SU-DHL-6 (cell line): ENCODE measurements at regions not wholly inside any gene's neighbourhood (a gene's known extent, or its start where the extent isn't known, plus 50 kb on each side); places are given as distances from the start of the nearest gene placed in this dataset.

Source experiments
- H2AFZ ChIP-seq: fragments of 200-600 bp; sonication (generic); 2 replicates; pipeline ENCODE4 v1.6.1; 2014; ENCODE audit warnings: low read depth, mild to moderate bottlenecking, moderate library complexity, mixed read lengths, antibody characterized with exemption, low read length; ENCODE audit not compliant: severe bottlenecking
- H3F3A ChIP-seq: fragments of 200-600 bp; shearing (Covaris generic); 2 replicates; pipeline ENCODE4 v1.6.0; 2016; ENCODE audit warnings: antibody characterized with exemption, mild to moderate bottlenecking; ENCODE audit not compliant: insufficient read depth
- H3K27ac ChIP-seq: fragments of 200-600 bp; sonication (generic); 2 replicates; pipeline ENCODE4 v1.5.1; 2016; ENCODE audit warnings: low read depth, mild to moderate bottlenecking, low read length, moderate library complexity, mixed read lengths
- H3K27me3 ChIP-seq: fragments of 200-600 bp; sonication (generic), shearing (Covaris generic); 2 replicates; pipeline ENCODE4 v1.6.0; 2014; ENCODE audit warnings: mild to moderate bottlenecking, low read length
- H3K36me3 ChIP-seq: fragments of 200-600 bp; sonication (generic); 2 replicates; pipeline ENCODE4 v1.6.1; 2014; ENCODE audit warnings: mild to moderate bottlenecking, low read length, mixed read lengths
- H3K4me2 ChIP-seq: fragments of 300-600, 200-600 bp; shearing (Covaris generic), sonication (generic); 2 replicates; pipeline ENCODE4 v1.6.0; 2014; ENCODE audit warnings: low read length, low read depth, mild to moderate bottlenecking; ENCODE audit not compliant: poor library complexity, severe bottlenecking
- H3K4me3 ChIP-seq: fragments of 200-600 bp; sonication (generic); 2 replicates; pipeline ENCODE4 v1.5.1; 2014; ENCODE audit warnings: antibody characterized with exemption, low read length, mild to moderate bottlenecking, mixed read lengths; ENCODE audit not compliant: insufficient read depth, poor library complexity, severe bottlenecking
- H3K79me2 ChIP-seq: fragments of 200-600 bp; sonication (generic); 2 replicates; pipeline ENCODE4 v1.6.1; 2014; ENCODE audit warnings: mild to moderate bottlenecking, low read length, moderate library complexity; ENCODE audit not compliant: insufficient read depth
- H3K9ac ChIP-seq: fragments of 200-600 bp; sonication (generic); 2 replicates; pipeline ENCODE4 v1.7.0; 2014; ENCODE audit warnings: mild to moderate bottlenecking, low read length
- H3K9me2 ChIP-seq: fragments of 200-600 bp; sonication (generic); replicated peaks from 2 replicates; pipeline ENCODE4 v1.6.1; 2014; ENCODE audit warnings: low read length; ENCODE audit not compliant: insufficient read depth
- H3K9me3 ChIP-seq: fragments of 200-600 bp; sonication (generic); 2 replicates; pipeline ENCODE4 v1.6.1; 2014; ENCODE audit warnings: low read length, mixed read lengths; ENCODE audit not compliant: insufficient read depth
- H4K20me1 ChIP-seq: fragments of 200-600 bp; sonication (generic); 2 replicates; pipeline ENCODE4 v1.6.1; 2014; ENCODE audit warnings: low read depth, mild to moderate bottlenecking, antibody characterized with exemption, low read length, moderate library complexity, mixed read lengths
- CTCF ChIP-seq: fragments of 200-600 bp; sonication (generic); IDR thresholded peaks from one replicate; pipeline ENCODE4 v1.5.1; 2017; ENCODE audit warnings: antibody characterized with exemption, mild to moderate bottlenecking, low read length, moderate library complexity; ENCODE audit not compliant: insufficient read depth, poor library complexity, severe bottlenecking
- EZH2phosphoT487 ChIP-seq: fragments of 200-600 bp; sonication (generic), shearing (Covaris generic); conservative IDR thresholded peaks from 2 replicates; pipeline ENCODE4 v1.6.1; 2018; ENCODE audit warnings: mild to moderate bottlenecking, antibody characterized with exemption, low read length, moderate library complexity, mixed read lengths

GRCh38 chr1:59033761-59034160 lies 249.9 kb upstream of the JUN start:
- Histone ChIP-seq H3K9me3 (no peaks in the 10 kb centered on the region), H3K4me3 (no peak overlapping the region), H3K4me2 (no peak overlapping the region), H3K79me2 (no peaks in the 10 kb centered on the region), H3F3A (no peaks in the 10 kb centered on the region), H2AFZ (no peak overlapping the region), H3K36me3 (no peaks in the 10 kb centered on the region), H4K20me1 (no peaks in the 10 kb centered on the region), H3K9ac (no peak overlapping the region), H3K27ac (no peak overlapping the region), H3K27me3 (no peaks in the 10 kb centered on the region), H3K9me2 (no peaks in the 10 kb centered on the region)
- TF ChIP-seq EZH2phosphoT487, result no peak
- no peak for TF ChIP-seq CTCF

GRCh38 chr1:59034925-59035324 lies 251.1 kb upstream of the JUN start:
- no peak overlapping the region for H3K27ac ChIP-seq
- H4K20me1 ChIP-seq, result no peaks in the 10 kb centered on the region
- TF ChIP-seq CTCF, result no peak
- no peak for TF ChIP-seq EZH2phosphoT487
- no peaks in the 10 kb centered on the region for H3F3A ChIP-seq
- no peak overlapping the region for H2AFZ ChIP-seq
- no peaks in the 10 kb centered on the region for H3K79me2 ChIP-seq
- no peaks in the 10 kb centered on the region for H3K9me2 ChIP-seq
- no peaks in the 10 kb centered on the region for H3K27me3 ChIP-seq
- H3K36me3 ChIP-seq, result no peaks in the 10 kb centered on the region
- no peak overlapping the region for H3K4me3 ChIP-seq
- H3K4me2 ChIP-seq, result no peak overlapping the region
- no peaks in the 10 kb centered on the region for H3K9me3 ChIP-seq
- H3K9ac ChIP-seq, result no peak overlapping the region

GRCh38 chr1:59039551-59039950 lies 255.7 kb upstream of the JUN start:
- H3K79me2 ChIP-seq, result no peaks in the 10 kb centered on the region
- no peaks in the 10 kb centered on the region for H3K9me2 ChIP-seq
- H3K9ac ChIP-seq, result no peak overlapping the region

More at GRCh38 chr1:59039551-59039950, 255.7 kb upstream of the JUN start:
- TF ChIP-seq EZH2phosphoT487 (no peak), CTCF (no peak)
- Histone ChIP-seq H3K27ac (no peak overlapping the region), H2AFZ (no peak overlapping the region), H3K4me2 (no peak overlapping the region), H3K36me3 (no peaks in the 10 kb centered on the region), H4K20me1 (no peaks in the 10 kb centered on the region), H3F3A (no peaks in the 10 kb centered on the region), H3K9me3 (no peaks in the 10 kb centered on the region), H3K27me3 (no peaks in the 10 kb centered on the region), H3K4me3 (no peak overlapping the region)
